Activated CD8-positive, alpha-beta memory T cell treated with anti-CD3 and anti-CD28 coated beads, Interleukin-2, amount 50 U/mL, for 4 hours (primary cell): ENCODE measurements at regions not wholly inside any gene's neighbourhood (a gene's known extent, or its start where the extent isn't known, plus 50 kb on each side); places are given as distances from the start of the nearest gene placed in this dataset.

Experiments used
- DNase-seq: peaks from one replicate; pipeline ENCODE4 v3.0.0-alpha.2; 2020

DNA sequence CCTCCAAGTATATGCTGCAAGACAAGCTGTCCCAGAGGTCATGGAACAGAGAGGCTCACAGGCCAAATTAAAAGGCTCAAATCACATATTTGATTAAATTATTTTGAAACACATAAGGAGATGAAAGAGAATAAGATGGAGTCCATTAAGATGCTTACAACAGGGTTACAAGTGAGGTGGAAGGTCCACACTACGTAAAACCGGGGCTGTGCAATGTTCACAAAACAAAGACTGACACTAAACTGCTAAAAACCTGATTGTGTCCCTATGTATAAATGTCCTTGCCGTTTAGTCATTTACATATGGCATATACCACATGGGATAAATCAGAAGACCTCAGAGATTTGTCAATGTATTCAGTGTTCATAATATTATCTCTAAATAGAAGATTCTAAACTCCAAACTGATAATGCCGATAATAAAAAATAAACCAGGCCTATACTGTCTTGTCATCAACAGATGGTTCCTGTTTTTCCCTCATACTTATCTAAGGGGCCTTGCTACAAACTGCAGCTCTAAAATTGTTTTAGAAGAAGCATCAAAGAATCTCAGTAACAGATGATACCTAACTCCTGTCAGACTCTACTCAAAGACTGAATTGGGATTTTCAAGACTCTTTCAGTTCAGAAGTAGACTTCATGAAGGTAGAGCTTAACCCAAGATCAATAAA lies 51.8 kb upstream of the RIPOR2 start:
- DNase-seq = no peak

DNA sequence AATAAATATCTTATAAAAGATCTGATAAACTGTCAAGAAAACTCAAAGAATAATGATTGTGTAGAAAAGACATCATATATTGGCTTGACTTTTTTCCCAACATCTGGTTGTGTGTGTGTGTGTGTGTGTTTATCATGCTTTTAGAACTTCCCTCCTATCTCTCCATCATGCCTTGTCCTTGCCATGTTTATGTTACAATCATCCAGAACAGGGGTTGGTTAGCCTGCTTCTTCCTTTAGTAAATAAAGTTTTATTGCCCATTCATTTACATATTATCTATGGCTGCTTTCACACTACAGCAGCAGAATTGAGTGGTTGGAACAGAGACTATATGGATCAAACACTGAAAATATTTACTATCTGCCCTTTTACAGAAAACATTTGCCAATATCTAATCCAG lies 52.8 kb upstream of the RIPOR2 start:
- DNase-seq = no peak

DNA sequence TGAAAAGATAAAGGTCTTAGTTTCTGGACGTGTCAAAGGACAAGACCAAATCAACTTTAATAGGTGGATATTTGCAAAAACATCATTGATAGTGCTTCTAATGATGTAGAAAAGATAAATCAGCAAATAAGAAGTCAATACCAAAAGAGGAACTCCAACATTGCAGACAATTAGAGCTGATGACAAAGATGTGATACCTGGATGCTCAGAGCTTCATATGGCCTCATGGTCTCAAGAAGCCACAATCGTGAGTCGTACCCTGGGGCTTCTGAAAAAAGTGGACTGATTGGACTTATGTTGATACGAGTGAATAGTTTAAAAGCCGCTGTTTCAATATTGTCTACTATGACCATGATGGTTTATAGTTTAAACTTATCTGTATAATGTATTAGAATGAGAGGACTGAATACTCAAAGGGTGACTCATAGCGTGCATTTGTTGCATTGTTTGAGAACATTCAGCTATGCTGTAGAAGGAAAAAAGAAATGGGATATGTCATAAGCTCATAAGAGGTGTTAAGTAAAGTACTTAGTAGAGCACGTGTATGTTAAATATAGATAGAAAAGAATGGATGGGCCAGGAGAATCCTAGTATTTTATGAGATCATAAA lies 54.6 kb upstream of the RIPOR2 start:
- DNase-seq = no peak

DNA sequence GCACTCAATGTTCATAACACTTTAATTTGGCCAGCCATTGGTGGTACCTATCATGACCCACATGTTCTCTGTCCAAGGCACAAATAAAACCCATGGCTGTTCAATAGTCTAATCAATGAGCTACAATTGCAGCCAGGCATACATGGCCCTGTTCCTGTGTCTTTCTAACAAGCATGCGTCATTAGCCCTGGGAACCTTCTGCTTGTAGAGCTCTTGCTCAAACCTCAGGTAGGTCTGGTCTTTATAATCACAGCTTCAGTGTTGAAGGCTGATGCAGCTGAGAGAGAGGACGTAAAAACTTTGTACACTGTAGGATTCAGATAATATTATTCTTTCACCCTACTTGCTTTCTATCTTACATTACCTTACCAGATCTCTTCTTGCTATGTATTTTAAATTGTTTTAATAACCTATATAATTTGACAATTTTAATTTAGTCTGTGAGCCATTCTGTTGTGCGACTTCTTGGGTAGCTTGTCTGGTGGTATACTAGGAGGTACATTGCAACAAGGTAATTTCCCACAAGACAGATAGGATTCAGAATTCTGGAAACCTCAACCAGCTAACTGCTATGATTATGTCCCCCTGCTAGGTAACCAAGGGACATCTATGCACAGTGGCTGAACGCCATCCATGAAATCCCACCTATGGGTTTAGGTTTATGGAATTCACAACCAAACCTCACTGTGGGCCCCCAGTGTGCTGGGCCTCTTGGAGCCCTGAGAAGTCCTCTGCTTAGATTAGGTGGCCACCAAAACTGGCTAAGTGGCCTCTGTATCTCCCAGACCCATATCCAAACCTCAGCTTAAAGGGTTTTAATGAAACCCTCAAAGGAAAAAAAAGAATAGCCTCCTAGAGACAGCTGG lies 55.4 kb upstream of the RIPOR2 start:
- DNase-seq = no peak

DNA sequence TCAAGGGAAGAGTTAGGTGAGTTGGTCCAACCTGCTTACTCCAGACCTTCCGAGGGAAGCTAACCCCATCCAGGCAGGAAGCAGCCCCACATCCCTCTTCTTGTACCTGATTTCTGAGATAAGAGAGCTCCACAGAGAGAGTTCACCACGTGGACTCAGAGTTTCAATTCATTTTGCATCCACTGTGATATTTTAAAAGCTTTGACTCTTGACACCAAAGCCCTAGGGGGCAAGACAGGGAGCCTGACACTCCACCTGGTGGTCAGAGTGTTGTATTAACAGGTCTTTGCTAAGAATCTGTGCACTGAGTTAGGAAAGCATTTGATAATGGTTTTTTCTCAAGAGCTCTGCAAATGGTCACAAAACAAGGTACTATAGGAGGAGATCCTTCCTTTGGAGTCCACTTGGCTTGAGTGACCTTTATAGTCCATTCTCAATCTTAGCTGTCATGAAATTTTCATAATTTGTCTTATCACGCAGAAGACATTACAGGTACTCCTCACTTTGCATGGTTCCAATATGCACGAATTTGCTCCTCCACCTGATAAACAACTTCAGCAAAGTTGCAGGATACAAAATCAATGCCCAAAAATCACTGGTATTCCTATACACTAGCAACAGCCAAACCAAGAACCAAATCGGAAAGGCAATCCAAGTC lies 56.2 kb upstream of the RIPOR2 start:
- peak; percentile 75 for DNase-seq

DNA sequence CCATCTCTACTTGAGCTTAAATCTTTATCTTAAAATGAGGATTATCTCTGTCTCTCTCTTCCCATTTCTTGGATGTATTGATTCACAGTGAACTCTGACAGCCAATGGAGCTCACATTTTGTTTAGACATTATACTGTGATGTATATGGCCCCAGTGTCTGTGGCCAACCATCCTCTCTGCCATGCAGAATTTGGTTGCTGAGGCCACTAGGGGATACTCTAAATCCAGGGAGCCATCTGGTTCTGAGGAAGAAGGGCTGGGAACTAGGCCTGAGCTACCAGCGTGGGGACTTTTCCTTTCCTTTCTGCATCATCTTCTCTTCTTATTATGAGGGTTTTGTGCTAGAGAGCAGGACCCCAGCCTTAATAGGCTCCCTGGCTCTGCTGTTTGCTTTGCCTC lies 59.1 kb upstream of the RIPOR2 start:
- no peak for DNase-seq

DNA sequence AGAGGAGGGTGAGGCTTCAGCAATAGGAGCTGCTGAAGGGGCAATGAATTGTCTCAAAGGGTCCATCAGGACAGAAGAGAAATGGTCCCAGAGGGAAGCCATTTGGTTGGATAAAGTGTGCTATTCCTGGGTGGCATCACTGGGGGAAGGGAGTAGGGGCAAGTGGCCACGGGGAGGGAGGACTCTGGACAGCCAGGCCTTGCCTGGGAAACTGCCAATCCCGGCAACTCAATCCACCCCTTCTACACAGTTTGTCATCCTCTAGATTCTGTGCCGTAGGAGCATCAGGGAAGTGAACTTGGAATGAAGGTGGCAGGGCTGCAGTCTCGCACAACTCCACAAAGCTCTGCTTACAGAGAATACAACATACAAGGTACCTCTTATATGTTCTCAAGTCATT lies 59.5 kb upstream of the RIPOR2 start:
- no peak for DNase-seq

DNA sequence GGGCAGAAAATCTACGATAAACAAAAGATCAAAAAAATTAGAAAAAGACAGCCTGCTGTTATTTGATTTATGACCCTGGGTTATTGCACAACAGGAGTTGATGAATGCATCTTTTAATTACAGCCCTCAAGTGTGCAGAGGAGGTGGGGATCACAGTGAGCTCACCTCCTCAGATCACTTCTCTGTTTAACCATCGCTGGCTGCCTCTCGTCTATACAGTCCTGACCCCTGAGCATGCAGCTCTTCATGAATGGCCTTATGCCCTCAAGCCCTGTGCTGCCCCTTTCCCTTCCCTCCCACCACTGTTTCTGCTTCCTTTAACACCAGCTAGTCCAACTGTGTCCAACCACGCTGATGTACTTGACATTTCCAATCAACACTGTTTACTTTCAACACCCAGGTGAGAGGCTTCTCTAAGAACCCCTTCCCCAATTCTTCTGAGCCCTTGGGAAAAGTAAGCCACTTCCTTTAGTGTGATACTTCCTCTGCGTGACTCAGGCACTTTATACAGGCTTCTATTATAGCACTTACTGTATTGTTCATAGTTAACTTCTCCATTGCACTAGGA lies 60.6 kb upstream of the RIPOR2 start:
- no peak for DNase-seq

DNA sequence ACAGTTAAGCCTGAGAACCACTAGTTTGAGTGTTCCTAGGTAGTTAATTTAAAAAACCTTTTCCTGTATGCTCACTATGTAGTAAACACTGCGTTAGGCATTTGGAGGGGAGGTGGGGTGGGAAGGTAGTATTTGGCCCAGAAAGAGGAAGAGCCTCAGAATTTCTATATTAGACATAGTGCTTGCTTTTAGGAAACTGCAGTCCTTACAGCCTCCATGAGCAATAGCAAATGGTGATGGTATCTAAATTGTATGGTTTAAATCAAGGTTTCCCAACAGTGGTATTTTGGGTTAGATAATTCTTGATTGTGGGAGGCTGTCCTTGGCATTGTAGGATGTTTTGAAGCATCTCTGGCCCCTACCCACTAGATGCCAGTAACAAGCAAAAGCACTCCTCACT lies 61.5 kb upstream of the RIPOR2 start:
- no peak for DNase-seq

DNA sequence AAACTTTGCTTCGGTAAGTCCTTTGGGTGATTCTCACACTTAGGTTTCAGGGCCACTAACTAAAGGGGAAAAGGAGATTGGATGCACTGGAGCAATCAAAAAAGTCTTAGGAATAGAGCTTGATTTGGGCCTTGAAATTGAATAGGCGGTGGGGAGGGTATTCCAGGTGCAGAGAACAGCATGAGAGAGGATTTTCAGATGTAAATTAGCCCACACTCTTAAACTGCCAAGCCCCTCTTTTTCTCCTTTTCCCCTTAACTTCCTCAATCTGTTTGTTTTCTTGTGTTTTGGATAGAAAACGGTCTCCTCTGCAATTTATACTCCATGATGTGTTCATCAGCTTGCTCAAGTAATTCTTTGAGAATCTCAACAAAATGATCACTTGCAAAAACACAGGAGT lies 62.1 kb upstream of the RIPOR2 start:
- no peak for DNase-seq

DNA sequence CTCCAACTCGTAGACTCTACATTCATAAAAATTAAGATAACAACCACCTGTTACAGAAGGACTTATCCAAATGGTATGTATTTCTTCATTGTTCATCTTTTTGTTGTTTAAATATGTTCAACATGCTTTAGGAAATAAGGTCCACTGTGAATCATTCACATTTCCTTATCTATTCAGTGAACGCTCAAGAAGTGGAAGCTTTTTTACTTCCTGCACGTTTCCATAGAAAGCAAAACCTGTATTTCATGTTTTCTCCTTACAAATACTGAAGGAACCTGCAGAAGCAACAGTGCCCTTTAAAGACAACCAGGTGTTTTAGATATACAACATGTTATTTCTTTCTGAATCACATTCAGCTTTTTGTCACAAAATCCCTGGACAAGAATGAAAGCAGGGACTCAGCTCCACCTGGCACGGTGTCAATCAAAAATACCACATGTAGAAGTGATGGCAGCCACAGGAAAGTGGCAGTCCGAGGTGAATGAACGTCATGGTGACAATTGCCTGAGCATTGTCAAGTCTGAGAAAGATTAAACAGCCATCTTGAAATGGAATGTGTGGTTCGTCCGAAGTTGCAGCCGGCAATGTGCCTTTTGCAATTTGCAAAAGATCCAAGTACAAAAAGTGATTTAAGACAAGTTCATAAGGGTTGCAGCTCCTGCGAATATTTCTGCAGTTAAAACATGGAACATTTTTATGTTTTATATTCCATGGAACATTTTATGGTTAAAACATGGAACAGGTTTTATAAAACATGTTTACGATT lies 66.7 kb upstream of the RIPOR2 start:
- no peak for DNase-seq

DNA sequence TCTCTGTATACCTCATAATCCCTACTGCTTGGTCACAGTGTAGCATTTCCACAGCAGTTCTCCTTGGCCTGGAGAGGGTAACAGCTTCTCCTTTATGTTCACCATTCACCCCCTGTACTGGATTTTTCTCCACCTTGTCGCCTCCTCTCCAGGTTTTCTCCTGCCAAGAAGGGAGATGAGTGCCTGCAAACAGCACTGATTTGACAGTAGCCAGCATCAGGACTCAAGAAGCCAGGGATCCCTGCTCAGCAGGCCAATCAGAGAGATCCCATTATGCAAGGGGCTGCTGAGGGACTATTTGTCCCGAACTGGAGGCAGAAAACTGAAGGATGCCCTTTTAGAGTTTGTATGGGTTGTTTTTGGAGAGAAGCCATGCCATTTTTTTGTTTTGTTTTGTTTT lies 68.6 kb upstream of the RIPOR2 start:
- DNase-seq = no peak

DNA sequence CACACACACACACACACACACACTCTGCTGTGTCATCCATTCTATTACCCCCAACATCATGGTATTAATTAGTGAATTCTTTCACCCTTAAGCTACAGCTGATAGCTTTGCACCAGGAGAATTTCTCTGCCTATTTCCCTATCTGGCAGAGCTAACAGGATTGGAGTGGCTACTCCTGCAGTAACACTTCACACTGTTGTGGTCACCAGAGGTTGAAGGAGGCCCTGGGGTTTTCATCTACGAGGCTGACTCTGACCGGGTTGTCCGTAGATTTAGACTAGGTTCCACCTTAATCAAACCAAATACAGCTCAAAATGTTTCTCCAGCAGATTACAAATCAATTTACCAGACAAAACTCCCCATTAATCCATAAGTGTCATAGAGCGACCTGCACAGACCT lies 69.2 kb upstream of the RIPOR2 start:
- no peak for DNase-seq

DNA sequence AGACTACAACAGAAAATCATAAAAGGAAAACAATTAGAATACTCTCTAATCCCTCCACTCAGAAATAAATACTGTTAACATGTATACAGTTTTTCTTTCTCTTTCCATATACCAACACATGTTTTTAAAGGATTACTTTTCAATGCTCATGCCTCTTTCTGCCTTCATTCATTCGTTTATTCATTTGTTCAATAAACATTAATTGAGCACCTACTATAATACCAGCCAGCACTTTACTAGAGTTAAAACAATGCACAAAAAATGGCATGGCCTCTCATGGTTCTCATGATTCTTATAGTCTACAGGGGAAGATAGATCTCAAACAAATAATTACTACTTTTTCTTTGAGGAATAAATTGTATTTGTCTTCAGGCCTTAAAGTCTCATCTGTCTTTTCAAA lies 70.3 kb upstream of the RIPOR2 start:
- DNase-seq = no peak

DNA sequence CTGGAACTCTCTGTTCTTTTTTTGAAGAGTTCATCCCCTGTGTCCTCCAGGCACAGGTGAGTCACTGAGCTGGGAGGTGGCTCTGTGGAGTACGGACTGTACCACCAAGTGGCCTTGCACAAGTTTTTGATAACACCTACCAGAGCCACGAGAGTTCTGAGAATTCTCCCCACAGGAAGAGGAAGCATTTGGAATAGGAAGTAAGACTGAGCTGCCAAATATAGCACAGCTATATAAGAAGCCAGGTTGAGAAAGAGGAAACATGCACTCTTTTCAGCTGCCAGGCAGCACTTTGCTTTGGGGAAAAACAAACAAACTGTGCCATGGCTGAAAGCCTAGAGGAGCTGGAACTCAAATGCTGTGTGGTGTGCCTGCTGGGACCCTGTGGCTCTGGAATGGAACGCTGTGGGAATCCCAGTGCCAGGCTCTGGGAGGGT lies 70.8 kb upstream of the RIPOR2 start:
- no peak for DNase-seq

DNA sequence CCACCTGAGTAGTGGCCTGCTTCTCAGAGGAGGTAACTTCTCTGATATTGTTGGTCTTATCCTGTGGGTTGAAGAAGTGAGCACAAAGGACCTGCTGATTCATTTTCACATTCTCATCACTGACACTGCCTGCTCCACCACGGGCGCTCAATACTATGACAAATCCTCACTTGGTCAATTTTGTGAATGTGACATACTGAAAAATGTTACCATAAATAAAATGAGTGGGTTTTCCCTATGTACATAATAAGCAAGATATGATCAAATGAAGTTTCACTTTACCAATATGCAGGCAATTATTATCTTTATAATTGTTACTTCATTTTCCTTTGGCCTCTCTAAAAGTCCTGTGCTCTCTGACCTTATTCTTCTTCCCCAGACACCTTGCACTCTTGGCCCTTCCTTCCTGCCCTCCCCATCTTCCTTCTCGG lies 71.5 kb upstream of the RIPOR2 start:
- peak; percentile 42 for DNase-seq

DNA sequence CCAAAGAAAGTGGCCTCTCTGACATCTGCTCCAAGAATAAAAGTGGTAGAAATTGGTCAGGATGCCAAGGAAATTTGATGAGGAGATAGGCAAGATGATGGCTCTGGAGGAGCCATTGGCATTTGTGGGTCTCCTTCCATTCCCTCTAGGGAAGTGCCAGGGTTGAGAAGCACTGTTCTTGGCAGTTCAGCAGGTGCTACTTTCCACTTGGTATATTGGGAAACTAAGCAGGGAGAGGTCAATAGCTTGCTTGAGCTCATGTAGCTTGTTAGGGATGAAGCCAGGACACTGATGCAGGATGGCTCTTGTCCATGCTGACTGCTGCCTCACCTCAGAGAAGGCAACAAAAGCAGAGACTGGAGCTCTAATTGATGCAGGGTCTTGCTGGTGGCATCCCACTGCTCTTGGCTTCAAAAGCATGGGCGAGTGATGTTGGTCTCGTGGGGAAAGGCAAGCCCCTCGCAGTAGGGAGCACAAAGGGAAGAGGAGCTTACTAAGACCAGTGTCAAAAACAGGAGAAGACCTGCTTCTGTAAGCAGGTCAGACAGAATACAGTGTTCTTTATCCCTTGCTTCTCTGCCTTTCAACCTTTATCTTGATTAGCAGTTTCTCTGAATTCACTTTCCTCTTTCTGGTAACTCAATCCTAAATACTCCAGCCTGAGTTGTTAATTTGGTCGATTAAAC lies 73.1 kb upstream of the RIPOR2 start:
- DNase-seq = no peak

DNA sequence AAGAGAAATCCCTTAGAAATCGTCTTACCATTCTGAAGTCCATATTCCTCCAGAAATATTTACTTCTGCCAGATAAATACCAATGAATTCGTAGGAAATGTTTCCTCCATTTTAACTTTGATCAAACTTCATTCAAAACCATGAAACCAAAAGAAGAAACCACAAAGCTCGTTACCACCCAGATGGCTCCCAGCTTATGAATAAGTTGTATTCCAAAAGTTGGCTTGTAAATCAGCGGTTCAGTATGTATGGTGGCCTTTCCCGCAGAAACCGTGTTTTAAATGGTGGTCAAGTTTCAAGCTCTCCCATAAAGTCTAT lies 73.6 kb upstream of the RIPOR2 start:
- no peak for DNase-seq

DNA sequence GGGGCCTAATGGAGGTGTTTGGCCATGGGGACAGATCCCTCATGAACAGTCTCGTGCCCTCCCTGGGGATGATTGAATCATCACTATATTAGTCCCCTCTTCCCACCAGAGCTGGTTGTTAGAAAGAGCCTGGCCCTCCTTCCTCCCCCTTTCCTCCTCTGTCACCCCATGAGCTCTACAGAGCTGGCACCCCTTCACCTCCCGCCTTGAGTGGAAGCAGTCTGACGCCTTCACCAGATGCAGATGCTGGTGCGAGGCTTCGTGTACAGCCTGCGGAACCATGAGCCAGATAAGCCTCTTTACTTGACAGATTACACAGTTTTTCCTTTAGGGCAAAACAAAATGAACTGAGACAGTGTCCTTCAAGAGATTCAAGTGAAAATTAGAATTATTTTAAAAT lies 74.4 kb upstream of the RIPOR2 start:
- DNase-seq = no peak

DNA sequence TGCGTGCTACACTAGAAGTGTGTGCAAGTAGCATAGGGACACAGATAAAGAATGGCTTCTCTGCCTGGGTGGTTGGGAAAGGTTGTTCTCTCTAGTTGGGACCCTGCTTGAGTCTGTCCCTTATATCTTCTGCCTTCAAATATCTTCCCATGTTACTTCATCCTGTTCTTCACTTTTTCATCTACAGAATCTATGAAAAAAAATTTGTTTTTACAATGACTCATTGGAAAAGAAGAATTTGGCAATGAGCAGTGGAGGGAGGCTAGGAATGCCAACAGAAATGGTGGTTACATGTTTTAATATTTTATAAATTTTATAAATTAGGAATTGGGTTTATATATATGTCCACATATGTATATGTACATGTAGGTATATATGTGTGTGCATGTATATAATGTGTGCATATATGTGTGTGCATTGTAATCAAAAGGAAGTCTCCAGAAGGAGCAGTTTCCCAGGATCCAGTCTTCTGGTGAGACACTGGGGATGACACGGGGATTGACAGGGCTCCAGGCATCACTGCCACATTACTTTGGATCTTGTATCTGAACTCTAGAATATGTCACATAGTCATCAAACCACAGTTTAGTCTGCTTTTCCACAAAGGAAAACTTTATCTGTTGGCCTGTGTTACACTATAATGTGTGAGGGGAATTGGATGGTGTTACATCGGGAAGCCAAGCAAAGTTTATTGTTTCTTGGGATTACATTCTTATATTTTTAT lies 75.3 kb upstream of the RIPOR2 start:
- no peak for DNase-seq

DNA sequence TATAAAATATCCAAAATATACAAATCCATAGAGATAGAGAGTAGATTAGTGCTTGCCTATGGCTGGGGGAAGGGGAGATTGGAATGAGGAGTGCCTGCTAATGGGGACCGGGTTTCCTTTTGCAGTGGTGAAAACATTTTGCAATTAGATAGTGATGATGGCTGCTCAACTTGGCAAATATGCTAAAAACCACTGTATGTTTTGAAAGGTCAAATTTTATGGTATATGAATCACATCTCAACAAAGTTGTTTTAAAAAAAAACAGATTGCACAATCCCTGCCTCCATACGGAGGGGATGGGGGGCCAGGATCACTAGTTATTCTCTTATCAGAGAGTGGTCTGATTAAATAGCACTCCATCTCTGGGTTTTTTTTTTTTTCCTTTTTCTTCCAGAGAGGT lies 76.9 kb upstream of the RIPOR2 start:
- DNase-seq = no peak
